ENCODE measurements at regions not wholly inside any gene's neighbourhood (a gene's known extent, or its start where the extent isn't known, plus 50 kb on each side); places are given as distances from the start of the nearest gene placed in this dataset.
A peak's percentile ranks its signal among the peaks of the same experiment; 100 is the strongest.
"Not testable (repeated sequence)": the region's sequence is repeated elsewhere in the genome, so short reads cannot be mapped to it uniquely, and the experiment has no call there.

- Histone ChIP-seq H3K9me3 (ENCODE audit: control insufficient read depth, insufficient read depth, low read depth, low read length) (peaks cover 2% of the 10 kb centered on the region; the same call in 1 of the 2 replicates), H3K4me3 (ENCODE audit: low read depth, low read length) (no peak overlapping the region), H3K36me3 (ENCODE audit: control insufficient read depth, insufficient read depth, low read length) (no peaks in the 10 kb centered on the region), H3K4me1 (ENCODE audit: control insufficient read depth, insufficient read depth, low read length) (no peaks in the 10 kb centered on the region), H3K9ac (ENCODE audit: low read length) (no peak overlapping the region), H3K27ac (ENCODE audit: low read depth, low read length) (no peak overlapping the region), H3K27me3 (ENCODE audit: control insufficient read depth, insufficient read depth, low read length) (no peaks in the 10 kb centered on the region)
Measured at GRCh38 chr5:130836729-130837649, 328.1 kb downstream of the HINT1 start.

GRCh38 chr5:130817598-130818384 is 347.3 kb downstream of the HINT1 start:
- H3K9ac ChIP-seq (ENCODE audit: low read length): peak overlapping the region; percentile 39
- H3K27ac ChIP-seq (ENCODE audit: low read depth, low read length): not testable (repeated sequence)
- peak overlapping the region; percentile 41; the same call in 1 of the 2 replicates for H3K4me3 ChIP-seq (ENCODE audit: low read depth, low read length)

GRCh38 chr5:130815246-130815645 is 349.8 kb downstream of the HINT1 start:
- Histone ChIP-seq H3K9ac (ENCODE audit: low read length) (no peak overlapping the region), H3K27ac (ENCODE audit: low read depth, low read length) (no peak overlapping the region), H3K27me3 (ENCODE audit: control insufficient read depth, insufficient read depth, low read length) (no peaks in the 10 kb centered on the region), H3K36me3 (ENCODE audit: control insufficient read depth, insufficient read depth, low read length) (no peaks in the 10 kb centered on the region), H3K4me3 (ENCODE audit: low read depth, low read length) (no peak overlapping the region), H3K9me3 (ENCODE audit: control insufficient read depth, insufficient read depth, low read depth, low read length) (no peaks in the 10 kb centered on the region), H3K4me1 (ENCODE audit: control insufficient read depth, insufficient read depth, low read length) (no peaks in the 10 kb centered on the region)

More at GRCh38 chr5:130817598-130818384, 347.3 kb downstream of the HINT1 start:
- not testable (repeated sequence) for H3K27me3 ChIP-seq (ENCODE audit: control insufficient read depth, insufficient read depth, low read length); H3K9me3 ChIP-seq (ENCODE audit: control insufficient read depth, insufficient read depth, low read depth, low read length); H3K4me1 ChIP-seq (ENCODE audit: control insufficient read depth, insufficient read depth, low read length); H3K36me3 ChIP-seq (ENCODE audit: control insufficient read depth, insufficient read depth, low read length)

- Histone ChIP-seq H3K4me1 (ENCODE audit: control insufficient read depth, insufficient read depth, low read length) (no peaks in the 10 kb centered on the region), H3K36me3 (ENCODE audit: control insufficient read depth, insufficient read depth, low read length) (no peaks in the 10 kb centered on the region), H3K27ac (ENCODE audit: low read depth, low read length) (no peak overlapping the region), H3K9ac (ENCODE audit: low read length) (no peak overlapping the region), H3K27me3 (ENCODE audit: control insufficient read depth, insufficient read depth, low read length) (no peaks in the 10 kb centered on the region), H3K4me3 (ENCODE audit: low read depth, low read length) (no peak overlapping the region), H3K9me3 (ENCODE audit: control insufficient read depth, insufficient read depth, low read depth, low read length) (no peaks in the 10 kb centered on the region)
Measured at GRCh38 chr5:130808691-130809090, 356.4 kb downstream of the HINT1 start.

GRCh38 chr5:130805648-130806047 is 359.4 kb downstream of the HINT1 start:
- Histone ChIP-seq H3K27me3 (ENCODE audit: control insufficient read depth, insufficient read depth, low read length) (no peaks in the 10 kb centered on the region), H3K27ac (ENCODE audit: low read depth, low read length) (no peak overlapping the region), H3K4me3 (ENCODE audit: low read depth, low read length) (no peak overlapping the region), H3K36me3 (ENCODE audit: control insufficient read depth, insufficient read depth, low read length) (no peaks in the 10 kb centered on the region), H3K4me1 (ENCODE audit: control insufficient read depth, insufficient read depth, low read length) (no peaks in the 10 kb centered on the region), H3K9me3 (ENCODE audit: control insufficient read depth, insufficient read depth, low read depth, low read length) (0 out of 2 replicates have a peak, but pooled peaks cover 4% of the 10 kb centered on the region), H3K9ac (ENCODE audit: low read length) (no peak overlapping the region)

GRCh38 chr5:130805036-130805435 is 360.0 kb downstream of the HINT1 start:
- Histone ChIP-seq H3K4me3 (ENCODE audit: low read depth, low read length) (no peak overlapping the region), H3K27ac (ENCODE audit: low read depth, low read length) (no peak overlapping the region), H3K9me3 (ENCODE audit: control insufficient read depth, insufficient read depth, low read depth, low read length) (0 out of 2 replicates have a peak, but pooled peaks cover 4% of the 10 kb centered on the region), H3K27me3 (ENCODE audit: control insufficient read depth, insufficient read depth, low read length) (no peaks in the 10 kb centered on the region), H3K36me3 (ENCODE audit: control insufficient read depth, insufficient read depth, low read length) (no peaks in the 10 kb centered on the region), H3K4me1 (ENCODE audit: control insufficient read depth, insufficient read depth, low read length) (no peaks in the 10 kb centered on the region), H3K9ac (ENCODE audit: low read length) (no peak overlapping the region)

GRCh38 chr5:130801963-130802362 is 363.1 kb downstream of the HINT1 start:
- Histone ChIP-seq H3K9me3 (ENCODE audit: control insufficient read depth, insufficient read depth, low read depth, low read length) (0 out of 2 replicates have a peak, but pooled peaks cover 9% of the 10 kb centered on the region), H3K27ac (ENCODE audit: low read depth, low read length) (no peak overlapping the region), H3K27me3 (ENCODE audit: control insufficient read depth, insufficient read depth, low read length) (no peaks in the 10 kb centered on the region), H3K9ac (ENCODE audit: low read length) (no peak overlapping the region), H3K4me3 (ENCODE audit: low read depth, low read length) (no peak overlapping the region), H3K36me3 (ENCODE audit: control insufficient read depth, insufficient read depth, low read length) (no peaks in the 10 kb centered on the region), H3K4me1 (ENCODE audit: control insufficient read depth, insufficient read depth, low read length) (peaks cover 1% of the 10 kb centered on the region; the same call in 1 of the 2 replicates)

- H3K36me3 ChIP-seq (ENCODE audit: control insufficient read depth, insufficient read depth, low read length): no peaks in the 10 kb centered on the region
- H3K4me3 ChIP-seq (ENCODE audit: low read depth, low read length): no peak overlapping the region
- H3K27me3 ChIP-seq (ENCODE audit: control insufficient read depth, insufficient read depth, low read length): no peaks in the 10 kb centered on the region
- no peak overlapping the region for H3K27ac ChIP-seq (ENCODE audit: low read depth, low read length)
- H3K9ac ChIP-seq (ENCODE audit: low read length): no peak overlapping the region
- H3K9me3 ChIP-seq (ENCODE audit: control insufficient read depth, insufficient read depth, low read depth, low read length): 0 out of 2 replicates have a peak, but pooled peaks cover 9% of the 10 kb centered on the region
- H3K4me1 ChIP-seq (ENCODE audit: control insufficient read depth, insufficient read depth, low read length): peaks cover 3% of the 10 kb centered on the region; the same call in 1 of the 2 replicates
Measured at GRCh38 chr5:130799015-130799414, 366.0 kb downstream of the HINT1 start.

- Histone ChIP-seq H3K4me1 (ENCODE audit: control insufficient read depth, insufficient read depth, low read length) (peaks cover 3% of the 10 kb centered on the region; the same call in 1 of the 2 replicates), H3K9ac (ENCODE audit: low read length) (no peak overlapping the region), H3K27me3 (ENCODE audit: control insufficient read depth, insufficient read depth, low read length) (no peaks in the 10 kb centered on the region), H3K9me3 (ENCODE audit: control insufficient read depth, insufficient read depth, low read depth, low read length) (0 out of 2 replicates have a peak, but pooled peaks cover 9% of the 10 kb centered on the region), H3K4me3 (ENCODE audit: low read depth, low read length) (no peak overlapping the region), H3K27ac (ENCODE audit: low read depth, low read length) (no peak overlapping the region), H3K36me3 (ENCODE audit: control insufficient read depth, insufficient read depth, low read length) (no peaks in the 10 kb centered on the region)
Measured at GRCh38 chr5:130797303-130797702, 367.8 kb downstream of the HINT1 start.

GRCh38 chr5:130796902-130797301 is 368.2 kb downstream of the HINT1 start:
- Histone ChIP-seq H3K36me3 (ENCODE audit: control insufficient read depth, insufficient read depth, low read length) (no peaks in the 10 kb centered on the region), H3K9ac (ENCODE audit: low read length) (no peak overlapping the region), H3K27me3 (ENCODE audit: control insufficient read depth, insufficient read depth, low read length) (no peaks in the 10 kb centered on the region), H3K4me1 (ENCODE audit: control insufficient read depth, insufficient read depth, low read length) (peaks cover 3% of the 10 kb centered on the region; the same call in 1 of the 2 replicates), H3K27ac (ENCODE audit: low read depth, low read length) (no peak overlapping the region), H3K9me3 (ENCODE audit: control insufficient read depth, insufficient read depth, low read depth, low read length) (0 out of 2 replicates have a peak, but pooled peaks cover 9% of the 10 kb centered on the region), H3K4me3 (ENCODE audit: low read depth, low read length) (no peak overlapping the region)

Data from HUES6 (cell line).